GM12878 (cell line): ENCODE measurements at regions not wholly inside any gene's neighbourhood (a gene's known extent, or its start where the extent isn't known, plus 50 kb on each side); places are given as distances from the start of the nearest gene placed in this dataset.

Experiments
- ATAC-seq: fragments of 200-7000 bp; cut with Tn5 transposase; 3 replicates; pipeline ENCODE4 v1.9.1; 2020; ENCODE audit warnings: mild to moderate bottlenecking, moderate library complexity
- BruUV-seq: library from RNA; stranded (reverse); fragments of 400-500 nt; replicated peaks from 2 replicates; lab custom pipeline; 2021; lab: Mats Ljungman, UMichigan
- CTCF ChIA-PET: fragments of 300-600 bp; sonication (Branson Sonifier 250); formaldehyde crosslinking; extraction: SDS; loops from one replicate; lab custom pipeline; 2021; ENCODE audit warnings: inconsistent platforms; lab: Yijun Ruan, JAX
- POLR2A ChIA-PET: fragments of 350-600 bp; formaldehyde crosslinking; extraction: SDS; loops from one replicate; lab custom pipeline; 2021; ENCODE audit warnings: inconsistent platforms; lab: Charles Lee
- RAD21 ChIA-PET: fragments of 300-600 bp; sonication (Branson Sonifier 250); formaldehyde crosslinking; loops from one replicate; lab custom pipeline; 2023; ENCODE audit warnings: antibody characterized with exemption; ENCODE audit not compliant: unreplicated experiment; lab: Charles Lee
- SMC1A ChIA-PET: fragments of 300-600 bp; sonication (Branson Sonifier 250); formaldehyde crosslinking; loops from one replicate; lab custom pipeline; 2023; ENCODE audit not compliant: unreplicated experiment, uncharacterized antibody; lab: Charles Lee
- DNase-seq: peaks from one replicate; pipeline ENCODE4 v3.0.0-alpha.2; 2011; ENCODE audit warnings: low read depth, low spot score
- FAIRE-seq: peaks from 3 replicates; lab custom pipeline; 2011; peaks lifted over from hg19 to GRCh38; lab: Jason Lieb, UNC
- H2AFZ ChIP-seq: 2 replicates; pipeline ENCODE4 v1.6.0; 2011; ENCODE audit warnings: low read depth, low read length, control low read depth; ENCODE audit not compliant: control insufficient read depth
- H3K27ac ChIP-seq: 2 replicates; pipeline ENCODE4 v1.5.1; 2011; ENCODE audit warnings: control low read depth; ENCODE audit not compliant: control insufficient read depth, insufficient read depth
- H3K27me3 ChIP-seq, 2 experiments: replicated peaks in 1 of 2; 2 replicates each; pipeline versions ENCODE4 v1.6.0 to v1.6.1; 2011; ENCODE audit warnings: low read length in 1 of 2; ENCODE audit not compliant: control insufficient read depth in 2 of 2, insufficient read depth in 2 of 2
- H3K36me3 ChIP-seq, 2 experiments: 2 replicates each; pipeline ENCODE4 v1.5.1; 2011; ENCODE audit warnings: low read length in 1 of 2; ENCODE audit not compliant: control insufficient read depth in 2 of 2, insufficient read depth in 2 of 2
- H3K4me1 ChIP-seq: 2 replicates; pipeline ENCODE4 v1.6.1; 2011; ENCODE audit warnings: mild to moderate bottlenecking, low read length, moderate library complexity, mixed read lengths; ENCODE audit not compliant: control insufficient read depth, insufficient read depth
- H3K4me2 ChIP-seq: 2 replicates; pipeline ENCODE4 v1.6.0; 2011; ENCODE audit warnings: control low read depth; ENCODE audit not compliant: control insufficient read depth, insufficient read depth
- H3K4me3 ChIP-seq: fragments of 200-600 bp; sonication (generic); 2 replicates; pipeline ENCODE4 v1.5.1; 2016
- H3K79me2 ChIP-seq: 2 replicates; pipeline ENCODE4 v1.6.0; 2011; ENCODE audit warnings: low read length; ENCODE audit not compliant: control insufficient read depth, insufficient read depth
- H3K9ac ChIP-seq: 2 replicates; pipeline ENCODE4 v1.8.0; 2011; ENCODE audit warnings: low read length, control low read depth, mixed read lengths; ENCODE audit not compliant: control insufficient read depth, insufficient read depth
- H3K9me3 ChIP-seq: replicated peaks from 3 replicates; pipeline ENCODE4 v1.5.1; 2011; ENCODE audit warnings: mild to moderate bottlenecking, low read length; ENCODE audit not compliant: control insufficient read depth, insufficient read depth
- H4K20me1 ChIP-seq: 2 replicates; pipeline ENCODE4 v1.6.0; 2011; ENCODE audit not compliant: control insufficient read depth, insufficient read depth
- ATF7 ChIP-seq: fragments of 450-650 bp; IDR thresholded peaks from 2 replicates; pipeline ENCODE4 v1.6.1; 2016; ENCODE audit warnings: low read depth, mild to moderate bottlenecking
- HCFC1 ChIP-seq: fragments of 150-350 bp; IDR thresholded peaks from 2 replicates; pipeline ENCODE4 v1.6.1; 2014; ENCODE audit warnings: low read length
- MYB ChIP-seq: fragments of 150-350 bp; IDR thresholded peaks from 2 replicates; pipeline ENCODE4 v1.6.1; 2014; ENCODE audit warnings: mild to moderate bottlenecking, low read depth, low read length, borderline replicate concordance
- NFIC ChIP-seq: IDR thresholded peaks from 2 replicates; pipeline ENCODE4 v1.6.1; 2012; ENCODE audit warnings: low read depth, mild to moderate bottlenecking, inconsistent platforms, low read length, moderate library complexity
- NFXL1 ChIP-seq: fragments of 450-650 bp; IDR thresholded peaks from 2 replicates; pipeline ENCODE4 v1.6.1; 2017; ENCODE audit warnings: antibody characterized with exemption, mild to moderate bottlenecking, borderline replicate concordance
- RFX5 ChIP-seq: IDR thresholded peaks from 2 replicates; pipeline ENCODE4 v1.6.1; 2011; ENCODE audit warnings: low read depth, low read length, improper control_type of control experiment
- WGBS: methylation state at CpG from one replicate; pipeline ENCODE4 v1.1.6; 2016; ENCODE audit warnings: low lambda C conversion rate; ENCODE audit not compliant: insufficient replicate concordance, insufficient coverage; ENCODE audit errors: missing lambda C conversion rate; 5-methylcytosine and 5-hydroxymethylcytosine counted together
- in situ Hi-C: fragments of 300-500 bp; cut with MboI; formaldehyde crosslinking; loops from 9 replicates; pipeline ENCODE4 v1.14.3; 2018; ENCODE audit warnings: mixed read lengths
- intact Hi-C: fragments of 100-400 bp; cut with micrococcal nuclease; formaldehyde crosslinking; loops from one replicate; pipeline ENCODE4 v1.14.2; 2022; ENCODE audit not compliant: unreplicated experiment
- TF ChIP-seq, protein P1 (sequence below): fragments of 450-650 bp; IDR thresholded peaks from 2 replicates; pipeline ENCODE4 v1.6.1; 2017; ENCODE audit warnings: low read depth, mild to moderate bottlenecking, moderate library complexity
- TF ChIP-seq, protein P2 (sequence below): IDR thresholded peaks from 2 replicates; pipeline ENCODE4 v1.6.1; 2011; ENCODE audit warnings: mild to moderate bottlenecking, low read depth, low read length, moderate library complexity; ENCODE audit not compliant: insufficient replicate concordance
- TF ChIP-seq, protein P3 (sequence below): IDR thresholded peaks from 2 replicates; pipeline ENCODE4 v1.6.1; 2012; ENCODE audit warnings: low read depth, low read length, improper control_type of control experiment
- TF ChIP-seq, protein P4 (sequence below): IDR thresholded peaks from 2 replicates; pipeline ENCODE4 v1.6.1; 2012; ENCODE audit warnings: mild to moderate bottlenecking, low read depth, low read length
- TF ChIP-seq, protein P5 (sequence below): fragments of 450-650 bp; formaldehyde crosslinking; IDR thresholded peaks from 2 replicates; pipeline ENCODE4 v1.4.0; 2020; ENCODE audit warnings: mild to moderate bottlenecking, moderate library complexity

DNA sequence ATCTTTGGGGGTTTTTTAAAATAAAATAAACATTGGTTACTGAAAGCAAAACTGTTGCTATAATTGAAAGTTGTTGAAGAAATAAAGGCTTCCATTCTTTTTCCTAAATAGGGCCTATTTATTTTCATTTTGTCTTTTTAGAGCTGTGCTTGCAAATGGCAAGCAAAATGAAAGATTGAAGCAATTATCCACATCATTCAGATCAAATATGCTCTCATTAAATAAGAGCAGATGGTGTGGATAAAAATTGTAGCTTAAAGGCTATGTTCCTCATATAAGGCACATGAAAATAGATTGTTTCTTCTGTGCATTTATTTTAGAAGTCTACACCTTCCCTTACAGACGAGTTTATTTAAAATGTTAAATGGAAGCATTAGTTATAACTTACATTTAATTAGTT is 1317.7 kb downstream of the MRPL39 start (continued):
- TF ChIP-seq, protein P1, sequence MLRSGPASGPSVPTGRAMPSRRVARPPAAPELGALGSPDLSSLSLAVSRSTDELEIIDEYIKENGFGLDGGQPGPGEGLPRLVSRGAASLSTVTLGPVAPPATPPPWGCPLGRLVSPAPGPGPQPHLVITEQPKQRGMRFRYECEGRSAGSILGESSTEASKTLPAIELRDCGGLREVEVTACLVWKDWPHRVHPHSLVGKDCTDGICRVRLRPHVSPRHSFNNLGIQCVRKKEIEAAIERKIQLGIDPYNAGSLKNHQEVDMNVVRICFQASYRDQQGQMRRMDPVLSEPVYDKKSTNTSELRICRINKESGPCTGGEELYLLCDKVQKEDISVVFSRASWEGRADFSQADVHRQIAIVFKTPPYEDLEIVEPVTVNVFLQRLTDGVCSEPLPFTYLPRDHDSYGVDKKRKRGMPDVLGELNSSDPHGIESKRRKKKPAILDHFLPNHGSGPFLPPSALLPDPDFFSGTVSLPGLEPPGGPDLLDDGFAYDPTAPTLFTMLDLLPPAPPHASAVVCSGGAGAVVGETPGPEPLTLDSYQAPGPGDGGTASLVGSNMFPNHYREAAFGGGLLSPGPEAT, result no peak
- TF ChIP-seq, all 136 proteins: peak for 0

DNA sequence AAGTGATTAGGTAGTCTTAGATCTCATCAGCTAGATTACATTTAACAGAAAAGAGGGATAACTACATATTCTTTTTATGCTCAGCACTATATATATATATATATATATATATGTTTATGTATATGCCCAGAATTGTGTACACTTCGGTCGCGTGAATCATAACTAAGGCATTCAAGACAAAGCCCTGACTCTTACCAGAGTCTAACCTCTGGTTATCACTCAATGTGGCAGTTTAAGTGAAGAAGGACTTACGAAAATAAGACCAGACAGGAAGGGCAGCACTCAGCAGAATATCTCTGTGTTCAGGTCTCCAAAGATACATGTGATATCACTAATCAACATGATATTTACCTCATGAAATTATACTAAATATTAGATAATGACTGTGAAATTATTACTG is 1326.7 kb downstream of the MRPL39 start:
- no peak overlapping the region for H3K9ac ChIP-seq
- ATAC-seq (no peak), DNase-seq (no peak), FAIRE-seq (no peak)
- no peak overlapping the region for H3K27ac ChIP-seq
- POLR2A ChIA-PET, result no interaction called here
- RAD21 ChIA-PET, result no interaction called here
- H3K27me3 ChIP-seq, result no peaks in the 10 kb centered on the region
- no peaks in the 10 kb centered on the region for H3K36me3 ChIP-seq
- H3K9me3 ChIP-seq, result no peaks in the 10 kb centered on the region
- SMC1A ChIA-PET, result no interaction called here
- no peaks in the 10 kb centered on the region for H3K79me2 ChIP-seq
- BruUV-seq, result no TSS peak
- H3K4me2 ChIP-seq, result no peak overlapping the region
- in situ Hi-C loops (no loop called here), intact Hi-C loops (no loop called here)
- no peak overlapping the region for H3K4me3 ChIP-seq
- no peak overlapping the region for H2AFZ ChIP-seq
- H4K20me1 ChIP-seq, result no peaks in the 10 kb centered on the region
- WGBS, result 73% methylated on average over 4 of the region's 4 CpGs
- no peaks in the 10 kb centered on the region for H3K4me1 ChIP-seq
- CTCF ChIA-PET, result no interaction called here
- TF ChIP-seq, protein P2, sequence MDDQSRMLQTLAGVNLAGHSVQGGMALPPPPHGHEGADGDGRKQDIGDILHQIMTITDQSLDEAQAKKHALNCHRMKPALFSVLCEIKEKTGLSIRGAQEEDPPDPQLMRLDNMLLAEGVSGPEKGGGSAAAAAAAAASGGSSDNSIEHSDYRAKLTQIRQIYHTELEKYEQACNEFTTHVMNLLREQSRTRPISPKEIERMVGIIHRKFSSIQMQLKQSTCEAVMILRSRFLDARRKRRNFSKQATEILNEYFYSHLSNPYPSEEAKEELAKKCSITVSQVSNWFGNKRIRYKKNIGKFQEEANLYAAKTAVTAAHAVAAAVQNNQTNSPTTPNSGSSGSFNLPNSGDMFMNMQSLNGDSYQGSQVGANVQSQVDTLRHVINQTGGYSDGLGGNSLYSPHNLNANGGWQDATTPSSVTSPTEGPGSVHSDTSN, result no peak
- TF ChIP-seq, protein P3, sequence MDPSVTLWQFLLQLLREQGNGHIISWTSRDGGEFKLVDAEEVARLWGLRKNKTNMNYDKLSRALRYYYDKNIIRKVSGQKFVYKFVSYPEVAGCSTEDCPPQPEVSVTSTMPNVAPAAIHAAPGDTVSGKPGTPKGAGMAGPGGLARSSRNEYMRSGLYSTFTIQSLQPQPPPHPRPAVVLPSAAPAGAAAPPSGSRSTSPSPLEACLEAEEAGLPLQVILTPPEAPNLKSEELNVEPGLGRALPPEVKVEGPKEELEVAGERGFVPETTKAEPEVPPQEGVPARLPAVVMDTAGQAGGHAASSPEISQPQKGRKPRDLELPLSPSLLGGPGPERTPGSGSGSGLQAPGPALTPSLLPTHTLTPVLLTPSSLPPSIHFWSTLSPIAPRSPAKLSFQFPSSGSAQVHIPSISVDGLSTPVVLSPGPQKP, result no peak
- TF ChIP-seq RFX5, result no peak
- TF ChIP-seq, protein P4, sequence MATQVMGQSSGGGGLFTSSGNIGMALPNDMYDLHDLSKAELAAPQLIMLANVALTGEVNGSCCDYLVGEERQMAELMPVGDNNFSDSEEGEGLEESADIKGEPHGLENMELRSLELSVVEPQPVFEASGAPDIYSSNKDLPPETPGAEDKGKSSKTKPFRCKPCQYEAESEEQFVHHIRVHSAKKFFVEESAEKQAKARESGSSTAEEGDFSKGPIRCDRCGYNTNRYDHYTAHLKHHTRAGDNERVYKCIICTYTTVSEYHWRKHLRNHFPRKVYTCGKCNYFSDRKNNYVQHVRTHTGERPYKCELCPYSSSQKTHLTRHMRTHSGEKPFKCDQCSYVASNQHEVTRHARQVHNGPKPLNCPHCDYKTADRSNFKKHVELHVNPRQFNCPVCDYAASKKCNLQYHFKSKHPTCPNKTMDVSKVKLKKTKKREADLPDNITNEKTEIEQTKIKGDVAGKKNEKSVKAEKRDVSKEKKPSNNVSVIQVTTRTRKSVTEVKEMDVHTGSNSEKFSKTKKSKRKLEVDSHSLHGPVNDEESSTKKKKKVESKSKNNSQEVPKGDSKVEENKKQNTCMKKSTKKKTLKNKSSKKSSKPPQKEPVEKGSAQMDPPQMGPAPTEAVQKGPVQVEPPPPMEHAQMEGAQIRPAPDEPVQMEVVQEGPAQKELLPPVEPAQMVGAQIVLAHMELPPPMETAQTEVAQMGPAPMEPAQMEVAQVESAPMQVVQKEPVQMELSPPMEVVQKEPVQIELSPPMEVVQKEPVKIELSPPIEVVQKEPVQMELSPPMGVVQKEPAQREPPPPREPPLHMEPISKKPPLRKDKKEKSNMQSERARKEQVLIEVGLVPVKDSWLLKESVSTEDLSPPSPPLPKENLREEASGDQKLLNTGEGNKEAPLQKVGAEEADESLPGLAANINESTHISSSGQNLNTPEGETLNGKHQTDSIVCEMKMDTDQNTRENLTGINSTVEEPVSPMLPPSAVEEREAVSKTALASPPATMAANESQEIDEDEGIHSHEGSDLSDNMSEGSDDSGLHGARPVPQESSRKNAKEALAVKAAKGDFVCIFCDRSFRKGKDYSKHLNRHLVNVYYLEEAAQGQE, result no peak
- no peak for TF ChIP-seq HCFC1
- TF ChIP-seq NFIC, result no peak
- no peak for TF ChIP-seq ATF7
- TF ChIP-seq MYB, result no peak
- TF ChIP-seq, protein P5, sequence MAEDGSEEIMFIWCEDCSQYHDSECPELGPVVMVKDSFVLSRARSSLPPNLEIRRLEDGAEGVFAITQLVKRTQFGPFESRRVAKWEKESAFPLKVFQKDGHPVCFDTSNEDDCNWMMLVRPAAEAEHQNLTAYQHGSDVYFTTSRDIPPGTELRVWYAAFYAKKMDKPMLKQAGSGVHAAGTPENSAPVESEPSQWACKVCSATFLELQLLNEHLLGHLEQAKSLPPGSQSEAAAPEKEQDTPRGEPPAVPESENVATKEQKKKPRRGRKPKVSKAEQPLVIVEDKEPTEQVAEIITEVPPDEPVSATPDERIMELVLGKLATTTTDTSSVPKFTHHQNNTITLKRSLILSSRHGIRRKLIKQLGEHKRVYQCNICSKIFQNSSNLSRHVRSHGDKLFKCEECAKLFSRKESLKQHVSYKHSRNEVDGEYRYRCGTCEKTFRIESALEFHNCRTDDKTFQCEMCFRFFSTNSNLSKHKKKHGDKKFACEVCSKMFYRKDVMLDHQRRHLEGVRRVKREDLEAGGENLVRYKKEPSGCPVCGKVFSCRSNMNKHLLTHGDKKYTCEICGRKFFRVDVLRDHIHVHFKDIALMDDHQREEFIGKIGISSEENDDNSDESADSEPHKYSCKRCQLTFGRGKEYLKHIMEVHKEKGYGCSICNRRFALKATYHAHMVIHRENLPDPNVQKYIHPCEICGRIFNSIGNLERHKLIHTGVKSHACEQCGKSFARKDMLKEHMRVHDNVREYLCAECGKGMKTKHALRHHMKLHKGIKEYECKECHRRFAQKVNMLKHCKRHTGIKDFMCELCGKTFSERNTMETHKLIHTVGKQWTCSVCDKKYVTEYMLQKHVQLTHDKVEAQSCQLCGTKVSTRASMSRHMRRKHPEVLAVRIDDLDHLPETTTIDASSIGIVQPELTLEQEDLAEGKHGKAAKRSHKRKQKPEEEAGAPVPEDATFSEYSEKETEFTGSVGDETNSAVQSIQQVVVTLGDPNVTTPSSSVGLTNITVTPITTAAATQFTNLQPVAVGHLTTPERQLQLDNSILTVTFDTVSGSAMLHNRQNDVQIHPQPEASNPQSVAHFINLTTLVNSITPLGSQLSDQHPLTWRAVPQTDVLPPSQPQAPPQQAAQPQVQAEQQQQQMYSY (CRISPR knock-in tag), result no peak
- no peak for TF ChIP-seq NFXL1
